ENCODE measurements at regions not wholly inside any gene's neighbourhood (a gene's known extent, or its start where the extent isn't known, plus 50 kb on each side); places are given as distances from the start of the nearest gene placed in this dataset.

DNA sequence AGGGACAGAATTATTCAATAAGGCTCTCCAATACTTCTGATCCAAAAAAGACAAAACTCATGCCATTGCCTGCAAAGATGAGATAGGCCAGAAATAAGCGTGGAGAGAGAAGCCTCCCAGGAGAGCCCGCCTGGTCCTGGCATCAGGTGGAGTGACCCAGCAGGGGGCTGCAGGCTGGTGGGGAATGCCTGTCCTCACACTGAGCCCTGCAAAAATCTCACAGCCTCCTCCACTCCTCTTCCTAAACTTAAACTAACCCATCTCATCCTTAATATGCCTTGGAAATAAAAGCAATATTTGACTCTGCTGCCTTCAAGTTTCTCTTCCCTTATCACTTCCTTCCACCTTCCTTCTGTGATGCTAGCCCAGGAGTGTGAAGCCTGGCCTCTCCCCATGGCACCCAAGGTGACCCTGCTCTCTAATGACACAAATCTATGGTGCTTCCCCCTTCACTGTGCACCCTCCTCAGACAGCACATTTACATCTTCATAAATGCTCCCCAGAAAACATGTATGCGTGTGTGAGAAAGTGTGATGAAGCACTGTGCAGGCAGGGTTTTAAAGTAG is 218.4 kb downstream of the ANAPC1 start:
- H3K4me1 Mint-ChIP-seq = no peaks in the 10 kb centered on the region
- no peak overlapping the region for H3K4me3 ChIP-seq (ENCODE audit: control extremely low read depth in 1 of 5, extremely low read depth in 1 of 5, insufficient read depth in 1 of 5, low read depth in 2 of 5, low read length in 4 of 5)
- ChIA-PET POLR2A (no interaction called here), CTCF (interaction anchor here (0.7 kb wide), 1 partner anchor 549 kb away, joined by 4 read pairs; no protein-coding TSS in a partner anchor)
- H2AFZ ChIP-seq (ENCODE audit: insufficient read depth, low read depth, low read length, poor library complexity, severe bottlenecking) = no peak overlapping the region
- intact Hi-C loops (cut with micrococcal nuclease) = no loop called here
- H3K4me1 ChIP-seq (ENCODE audit: control insufficient read depth in 2 of 2, insufficient read depth in 2 of 2, low read length in 2 of 2) = no peaks in the 10 kb centered on the region
- no peak overlapping the region for H3K27ac Mint-ChIP-seq
- ATAC-seq (ENCODE audit: low read depth) (no peak), DNase-seq (no peak)
- no peaks in the 10 kb centered on the region for H4K20me1 ChIP-seq (ENCODE audit: control insufficient read depth, insufficient read depth, low read length, poor library complexity, severe bottlenecking)
- no peak overlapping the region for H3K4me2 ChIP-seq (replicated peaks; ENCODE audit: low read depth, low read length, poor library complexity, severe bottlenecking)
- no peaks in the 10 kb centered on the region for H3K9me3 Mint-ChIP-seq (ENCODE audit: insufficient read depth)
- H3K27ac ChIP-seq (ENCODE audit: low read length in 2 of 2) = no peak overlapping the region
- no peaks in the 10 kb centered on the region for H3K9me3 ChIP-seq (ENCODE audit: control extremely low read depth in 1 of 3, control insufficient read depth in 2 of 3, insufficient read depth in 1 of 3, low read length in 2 of 3)
- H3K9ac ChIP-seq (ENCODE audit: low read length) = no peak overlapping the region
- no peaks in the 10 kb centered on the region for H3K27me3 ChIP-seq (replicated peaks in 1 of 4; ENCODE audit: control extremely low read depth in 1 of 4, control insufficient read depth in 3 of 4, insufficient read depth in 4 of 4, low read length in 3 of 4)
- H3K36me3 ChIP-seq (replicated peaks in 1 of 2; ENCODE audit: control extremely low read depth in 1 of 2, control insufficient read depth in 1 of 2, extremely low read depth in 1 of 2, insufficient read depth in 2 of 2, low read length in 1 of 2) = no peaks in the 10 kb centered on the region
- no peaks in the 10 kb centered on the region for H3K27me3 Mint-ChIP-seq
- 83% methylated on average over 2 of the region's 3 CpGs for WGBS (ENCODE audit: insufficient coverage)
- no peak for TF ChIP-seq EZH2 (IDR thresholded peaks at IDR 0.05; ENCODE audit: borderline replicate concordance, insufficient read depth, low read depth, low read length, poor library complexity, severe bottlenecking)
- no peak for TF ChIP-seq CTCF (IDR thresholded peaks at IDR 0.05)
- no peak overlapping the region for H3K4me3 Mint-ChIP-seq
- H3K79me2 ChIP-seq (ENCODE audit: control insufficient read depth, insufficient read depth, low read length) = no peaks in the 10 kb centered on the region

DNA sequence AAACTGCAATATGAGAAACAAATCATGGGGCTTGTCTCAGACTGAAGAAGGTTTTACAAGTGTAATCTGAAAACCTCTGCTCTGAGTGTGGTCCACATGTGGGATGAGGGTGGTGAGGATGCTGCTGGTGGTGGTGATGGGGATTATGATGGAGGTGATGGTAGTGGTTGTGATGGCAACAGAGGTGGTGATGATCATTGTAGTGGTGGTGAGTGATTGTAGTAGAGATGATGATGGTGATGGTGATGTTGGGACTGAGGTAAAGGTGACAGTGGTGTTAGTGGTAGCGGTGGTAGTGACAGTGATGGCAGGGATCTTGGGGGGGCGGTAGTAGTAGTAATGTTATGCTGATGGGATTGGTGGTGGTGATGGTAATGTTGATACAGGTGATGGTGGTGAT is 217.8 kb downstream of the ANAPC1 start:
- DNase-seq = no peak
- ChIA-PET POLR2A (no interaction called here), CTCF (no interaction called here)
- Histone ChIP-seq H3K9ac (ENCODE audit: low read length) (no peak overlapping the region), H3K79me2 (ENCODE audit: control insufficient read depth, insufficient read depth, low read length) (no peaks in the 10 kb centered on the region), H3K4me3 (ENCODE audit: control extremely low read depth in 1 of 5, extremely low read depth in 1 of 5, insufficient read depth in 1 of 5, low read depth in 2 of 5, low read length in 4 of 5) (no peak overlapping the region), H4K20me1 (ENCODE audit: control insufficient read depth, insufficient read depth, low read length, poor library complexity, severe bottlenecking) (no peaks in the 10 kb centered on the region), H3K36me3 (replicated peaks in 1 of 2; ENCODE audit: control extremely low read depth in 1 of 2, control insufficient read depth in 1 of 2, extremely low read depth in 1 of 2, insufficient read depth in 2 of 2, low read length in 1 of 2) (no peaks in the 10 kb centered on the region), H3K27me3 (replicated peaks in 1 of 4; ENCODE audit: control extremely low read depth in 1 of 4, control insufficient read depth in 3 of 4, insufficient read depth in 4 of 4, low read length in 3 of 4) (no peaks in the 10 kb centered on the region), H3K4me2 (replicated peaks; ENCODE audit: low read depth, low read length, poor library complexity, severe bottlenecking) (no peak overlapping the region), H3K4me1 (ENCODE audit: control insufficient read depth in 2 of 2, insufficient read depth in 2 of 2, low read length in 2 of 2) (no peaks in the 10 kb centered on the region), H2AFZ (ENCODE audit: insufficient read depth, low read depth, low read length, poor library complexity, severe bottlenecking) (no peak overlapping the region), H3K9me3 (ENCODE audit: control extremely low read depth in 1 of 3, control insufficient read depth in 2 of 3, insufficient read depth in 1 of 3, low read length in 2 of 3) (no peaks in the 10 kb centered on the region), H3K27ac (ENCODE audit: low read length in 2 of 2) (no peak overlapping the region)
- intact Hi-C loops (cut with micrococcal nuclease) = no loop called here
- 97% methylated on average over 2 of the region's 2 CpGs for WGBS (ENCODE audit: insufficient coverage)
- no peak overlapping the region for H3K4me3 Mint-ChIP-seq
- no peak for ATAC-seq (ENCODE audit: low read depth)
- no peaks in the 10 kb centered on the region for H3K27me3 Mint-ChIP-seq
- no peaks in the 10 kb centered on the region for H3K9me3 Mint-ChIP-seq (ENCODE audit: insufficient read depth)
- H3K4me1 Mint-ChIP-seq = no peaks in the 10 kb centered on the region
- TF ChIP-seq CTCF (IDR thresholded peaks at IDR 0.05) (no peak), EZH2 (IDR thresholded peaks at IDR 0.05; ENCODE audit: borderline replicate concordance, insufficient read depth, low read depth, low read length, poor library complexity, severe bottlenecking) (no peak)
- H3K27ac Mint-ChIP-seq = no peak overlapping the region
